ENCODE measurements at regions not wholly inside any gene's neighbourhood (a gene's known extent, or its start where the extent isn't known, plus 50 kb on each side); places are given as distances from the start of the nearest gene placed in this dataset.

- H3F3A ChIP-seq (ENCODE audit: control insufficient read depth, insufficient read depth), result no peaks in the 10 kb centered on the region
- H3K4me2 ChIP-seq (ENCODE audit: low read length), result no peak overlapping the region
- no peak overlapping the region for H3K27ac ChIP-seq (ENCODE audit: low read depth, low read length)
- TF ChIP-seq CTCF (IDR thresholded peaks at IDR 0.05; ENCODE audit: low read depth, low read length, poor library complexity, severe bottlenecking) (no peak), EZH2phosphoT487 (IDR thresholded peaks at IDR 0.05; ENCODE audit: borderline replicate concordance, low read length) (no peak)
- H3K4me1 ChIP-seq (ENCODE audit: control insufficient read depth, low read length), result no peaks in the 10 kb centered on the region
- no peaks in the 10 kb centered on the region for H4K20me1 ChIP-seq (ENCODE audit: control insufficient read depth, insufficient read depth, low read depth, low read length)
- no peaks in the 10 kb centered on the region for H3K27me3 ChIP-seq (ENCODE audit: control insufficient read depth, low read length)
- H3K36me3 ChIP-seq (ENCODE audit: control insufficient read depth, low read length), result no peaks in the 10 kb centered on the region
- no peak overlapping the region for H3K4me3 ChIP-seq (ENCODE audit: low read length)
- no peaks in the 10 kb centered on the region for H3K79me2 ChIP-seq (ENCODE audit: control insufficient read depth, low read length)
- no peaks in the 10 kb centered on the region for H3K9me2 ChIP-seq (replicated peaks; ENCODE audit: control insufficient read depth, low read length)
- no peaks in the 10 kb centered on the region for H3K9me3 ChIP-seq (ENCODE audit: control insufficient read depth, insufficient read depth, low read length)
These were observed 262.3 kb downstream of the TAF11L14 start for GRCh38 chr5:17896605-17897004.

GRCh38 chr5:17897776-17898175, 263.5 kb downstream of the TAF11L14 start:
- no peak overlapping the region for H3K4me3 ChIP-seq (ENCODE audit: low read length)
- no peaks in the 10 kb centered on the region for H3K4me1 ChIP-seq (ENCODE audit: control insufficient read depth, low read length)
- no peaks in the 10 kb centered on the region for H3F3A ChIP-seq (ENCODE audit: control insufficient read depth, insufficient read depth)
- no peak overlapping the region for H3K27ac ChIP-seq (ENCODE audit: low read depth, low read length)
- TF ChIP-seq EZH2phosphoT487 (IDR thresholded peaks at IDR 0.05; ENCODE audit: borderline replicate concordance, low read length), result no peak
- TF ChIP-seq CTCF (IDR thresholded peaks at IDR 0.05; ENCODE audit: low read depth, low read length, poor library complexity, severe bottlenecking), result no peak
- H3K79me2 ChIP-seq (ENCODE audit: control insufficient read depth, low read length), result no peaks in the 10 kb centered on the region
- no peaks in the 10 kb centered on the region for H3K27me3 ChIP-seq (ENCODE audit: control insufficient read depth, low read length)
- no peaks in the 10 kb centered on the region for H3K9me3 ChIP-seq (ENCODE audit: control insufficient read depth, insufficient read depth, low read length)
- no peaks in the 10 kb centered on the region for H4K20me1 ChIP-seq (ENCODE audit: control insufficient read depth, insufficient read depth, low read depth, low read length)
- H3K4me2 ChIP-seq (ENCODE audit: low read length), result no peak overlapping the region
- H3K36me3 ChIP-seq (ENCODE audit: control insufficient read depth, low read length), result no peaks in the 10 kb centered on the region
- H3K9me2 ChIP-seq (replicated peaks; ENCODE audit: control insufficient read depth, low read length), result no peaks in the 10 kb centered on the region

- Histone ChIP-seq H3K4me3 (ENCODE audit: low read length) (no peak overlapping the region), H3K36me3 (ENCODE audit: control insufficient read depth, low read length) (no peaks in the 10 kb centered on the region), H3K27me3 (ENCODE audit: control insufficient read depth, low read length) (no peaks in the 10 kb centered on the region), H3K27ac (ENCODE audit: low read depth, low read length) (no peak overlapping the region), H3K4me2 (ENCODE audit: low read length) (no peak overlapping the region), H3K9me3 (ENCODE audit: control insufficient read depth, insufficient read depth, low read length) (no peaks in the 10 kb centered on the region), H4K20me1 (ENCODE audit: control insufficient read depth, insufficient read depth, low read depth, low read length) (no peaks in the 10 kb centered on the region), H3K9me2 (replicated peaks; ENCODE audit: control insufficient read depth, low read length) (no peaks in the 10 kb centered on the region), H3F3A (ENCODE audit: control insufficient read depth, insufficient read depth) (no peaks in the 10 kb centered on the region), H3K4me1 (ENCODE audit: control insufficient read depth, low read length) (no peaks in the 10 kb centered on the region), H3K79me2 (ENCODE audit: control insufficient read depth, low read length) (no peaks in the 10 kb centered on the region)
- no peak for TF ChIP-seq EZH2phosphoT487 (IDR thresholded peaks at IDR 0.05; ENCODE audit: borderline replicate concordance, low read length)
- no peak for TF ChIP-seq CTCF (IDR thresholded peaks at IDR 0.05; ENCODE audit: low read depth, low read length, poor library complexity, severe bottlenecking)
These were observed 264.5 kb downstream of the TAF11L14 start for GRCh38 chr5:17898766-17899165.

GRCh38 chr5:17907094-17907493, 272.8 kb downstream of the TAF11L14 start:
- Histone ChIP-seq H3K9me3 (ENCODE audit: control insufficient read depth, insufficient read depth, low read length) (no peaks in the 10 kb centered on the region), H3K27me3 (ENCODE audit: control insufficient read depth, low read length) (no peaks in the 10 kb centered on the region), H3K9me2 (replicated peaks; ENCODE audit: control insufficient read depth, low read length) (no peaks in the 10 kb centered on the region), H3K4me2 (ENCODE audit: low read length) (no peak overlapping the region), H3K36me3 (ENCODE audit: control insufficient read depth, low read length) (no peaks in the 10 kb centered on the region), H4K20me1 (ENCODE audit: control insufficient read depth, insufficient read depth, low read depth, low read length) (no peaks in the 10 kb centered on the region), H3F3A (ENCODE audit: control insufficient read depth, insufficient read depth) (no peaks in the 10 kb centered on the region), H3K4me1 (ENCODE audit: control insufficient read depth, low read length) (no peaks in the 10 kb centered on the region), H3K27ac (ENCODE audit: low read depth, low read length) (no peak overlapping the region), H3K4me3 (ENCODE audit: low read length) (no peak overlapping the region), H3K79me2 (ENCODE audit: control insufficient read depth, low read length) (no peaks in the 10 kb centered on the region)
- TF ChIP-seq CTCF (IDR thresholded peaks at IDR 0.05; ENCODE audit: low read depth, low read length, poor library complexity, severe bottlenecking), result no peak
- TF ChIP-seq EZH2phosphoT487 (IDR thresholded peaks at IDR 0.05; ENCODE audit: borderline replicate concordance, low read length), result no peak
